Esophagus muscularis mucosa (tissue), 4 donors: ENCODE measurements at regions not wholly inside any gene's neighbourhood (a gene's known extent, or its start where the extent isn't known, plus 50 kb on each side); places are given as distances from the start of the nearest gene placed in this dataset.

ENCODE experiments used
- DNase-seq: peaks from one replicate; pipeline ENCODE4 v3.0.0-alpha.2; 2017; ENCODE audit errors: extremely low spot score
- H3K27ac ChIP-seq, 4 donors: fragments of 200-600 bp; sonication (generic); replicated peaks in 1 of 4; 1 replicate in 3 of 4; 2 replicates in 1 of 4; pipeline ENCODE4 v1.5.1; 2016 to 2019; ENCODE audit warnings: mild to moderate bottlenecking in 1 of 4
- H3K27me3 ChIP-seq, 4 donors: fragments of 200-600 bp; sonication (generic); one replicate each; pipeline versions ENCODE4 v1.5.1 to v1.6.0; 2016 to 2019
- H3K36me3 ChIP-seq, 4 donors: fragments of 200-600 bp; sonication (generic); one replicate each; pipeline ENCODE4 v1.5.1; 2016 to 2019
- H3K4me1 ChIP-seq, 4 donors: fragments of 200-600 bp; sonication (generic); one replicate each; pipeline ENCODE4 v1.5.1; 2016 to 2019
- H3K4me3 ChIP-seq, 4 donors: fragments of 200-600 bp; sonication (generic); 1 replicate in 2 of 4; 2 replicates in 2 of 4; pipeline ENCODE4 v1.5.1; 2016 to 2019; ENCODE audit warnings: mild to moderate bottlenecking in 4 of 4, moderate library complexity in 1 of 4
- H3K9me3 ChIP-seq, 4 donors: fragments of 200-600 bp; sonication (generic); 1 replicate in 3 of 4; 2 replicates in 1 of 4; pipeline ENCODE4 v1.5.1; 2016 to 2019
- EP300 ChIP-seq: sonication (generic); formaldehyde crosslinking; IDR thresholded peaks from one replicate; pipeline ENCODE4 v1.6.1; 2017; ENCODE audit warnings: antibody characterized with exemption
- POLR2A ChIP-seq: fragments of 450-650 bp; IDR thresholded peaks from one replicate; pipeline ENCODE4 v1.6.1; 2017; ENCODE audit warnings: antibody characterized with exemption, moderate library complexity, mild to moderate bottlenecking, low read depth
- POLR2AphosphoS5 ChIP-seq, 2 donors: sonication (generic); formaldehyde crosslinking; IDR thresholded peaks; one replicate each; pipeline ENCODE4 v1.6.1; 2017; ENCODE audit warnings: antibody characterized with exemption in 2 of 2
- WGBS: methylation state at CpG from one replicate; pipeline ENCODE4 v1.1.5; 2018; 5-methylcytosine and 5-hydroxymethylcytosine counted together
- intact Hi-C: fragments of 100-400 bp; cut with DNase I; formaldehyde crosslinking; loops from one replicate; pipeline ENCODE4 v1.15.1; 2023
- TF ChIP-seq, protein P1 (sequence below), 3 experiments: fragments of 200-600 bp in 2 of 3; fragments of 450-650 bp in 1 of 3; sonication (generic) in 2 of 3; IDR thresholded peaks; one replicate each; pipeline ENCODE4 v1.5.1; 2017 to 2019; ENCODE audit warnings: antibody characterized with exemption in 3 of 3, mild to moderate bottlenecking in 2 of 3, moderate library complexity in 1 of 3

DNA sequence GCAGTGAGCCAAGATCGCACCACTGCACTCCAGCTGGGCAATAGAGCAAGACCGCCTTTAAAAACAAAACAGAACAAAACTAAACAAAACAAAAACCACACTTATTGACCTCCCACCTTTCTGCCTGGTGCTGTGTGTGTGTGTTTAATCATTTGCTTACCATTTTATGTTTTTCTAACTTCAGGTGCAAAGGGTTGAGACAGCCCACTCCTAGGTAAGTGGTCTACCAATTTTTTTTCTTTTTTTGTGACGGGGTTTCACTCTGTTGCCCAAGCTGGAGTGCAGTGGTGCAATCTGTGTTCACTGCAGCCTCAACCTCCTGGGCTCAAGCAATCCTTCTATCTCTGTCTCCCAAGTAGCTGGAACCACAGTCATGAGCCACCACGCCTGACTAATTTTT is 65.8 kb downstream of the SALL1 start:
- Histone ChIP-seq H3K9me3 (no peaks in the 10 kb centered on the region), H3K4me1 (no peaks in the 10 kb centered on the region), H3K4me3 (no peak overlapping the region), H3K36me3 (no peaks in the 10 kb centered on the region), H3K27ac (no peak overlapping the region), H3K27me3 (peaks cover 0 to 11% (median 0%) of the 10 kb centered on the region in 4 donors)
- intact Hi-C loops = no loop called here
- WGBS = 92% methylated on average over 4 of the region's 4 CpGs
- DNase-seq = no peak
- TF ChIP-seq POLR2A = no peak
- no peak for TF ChIP-seq POLR2AphosphoS5 (IDR thresholded peaks at IDR 0.05)
- TF ChIP-seq, protein P1, sequence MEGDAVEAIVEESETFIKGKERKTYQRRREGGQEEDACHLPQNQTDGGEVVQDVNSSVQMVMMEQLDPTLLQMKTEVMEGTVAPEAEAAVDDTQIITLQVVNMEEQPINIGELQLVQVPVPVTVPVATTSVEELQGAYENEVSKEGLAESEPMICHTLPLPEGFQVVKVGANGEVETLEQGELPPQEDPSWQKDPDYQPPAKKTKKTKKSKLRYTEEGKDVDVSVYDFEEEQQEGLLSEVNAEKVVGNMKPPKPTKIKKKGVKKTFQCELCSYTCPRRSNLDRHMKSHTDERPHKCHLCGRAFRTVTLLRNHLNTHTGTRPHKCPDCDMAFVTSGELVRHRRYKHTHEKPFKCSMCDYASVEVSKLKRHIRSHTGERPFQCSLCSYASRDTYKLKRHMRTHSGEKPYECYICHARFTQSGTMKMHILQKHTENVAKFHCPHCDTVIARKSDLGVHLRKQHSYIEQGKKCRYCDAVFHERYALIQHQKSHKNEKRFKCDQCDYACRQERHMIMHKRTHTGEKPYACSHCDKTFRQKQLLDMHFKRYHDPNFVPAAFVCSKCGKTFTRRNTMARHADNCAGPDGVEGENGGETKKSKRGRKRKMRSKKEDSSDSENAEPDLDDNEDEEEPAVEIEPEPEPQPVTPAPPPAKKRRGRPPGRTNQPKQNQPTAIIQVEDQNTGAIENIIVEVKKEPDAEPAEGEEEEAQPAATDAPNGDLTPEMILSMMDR (IDR thresholded peaks at IDR 0.05) = no peak
- no peak for TF ChIP-seq EP300

DNA sequence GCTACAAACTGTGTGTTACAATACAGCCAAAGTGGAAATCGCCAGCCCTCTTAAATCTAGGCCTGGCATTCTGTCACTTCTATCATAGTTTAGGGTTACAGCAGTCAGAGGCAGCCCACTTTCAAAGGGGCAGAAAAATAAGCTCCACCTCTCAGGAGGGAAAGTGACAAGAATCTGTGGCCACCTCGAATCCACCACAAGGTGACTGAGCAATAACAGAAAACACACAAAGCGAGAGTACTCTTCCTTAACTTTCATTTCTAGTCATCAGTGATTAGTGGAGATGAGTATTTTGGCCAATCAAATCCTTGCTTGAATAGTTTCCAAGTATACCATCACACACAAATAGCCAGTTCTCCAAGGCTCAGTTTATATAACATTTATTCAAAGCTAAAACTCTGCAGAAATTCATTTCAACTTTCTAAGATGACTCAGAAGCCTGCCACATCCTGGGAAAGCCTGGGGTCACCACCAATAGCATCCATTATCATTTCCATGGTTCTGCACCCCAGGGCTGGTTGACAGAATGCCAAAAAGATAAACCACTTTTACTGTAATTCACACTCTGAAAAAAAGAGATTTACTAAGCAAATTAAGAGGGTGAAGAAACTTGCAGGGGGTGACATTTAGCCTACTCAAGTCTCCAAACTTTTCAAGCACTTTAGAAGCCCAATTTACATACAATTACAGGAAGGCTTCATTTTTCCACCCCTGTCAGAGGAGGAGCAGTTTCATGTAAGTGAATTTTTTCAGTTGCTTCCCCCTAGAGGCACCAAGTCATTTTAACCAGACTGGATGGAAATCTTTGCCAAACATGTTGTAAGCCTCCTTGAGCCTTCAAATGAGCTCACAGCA is 66.8 kb downstream of the SALL1 start:
- Histone ChIP-seq H3K27ac (no peak overlapping the region), H3K4me3 (no peak overlapping the region), H3K27me3 (peaks cover 0 to 7% (median 0%) of the 10 kb centered on the region in 4 donors), H3K36me3 (no peaks in the 10 kb centered on the region), H3K9me3 (no peaks in the 10 kb centered on the region), H3K4me1 (no peaks in the 10 kb centered on the region)
- WGBS = 75% methylated on average over 3 of the region's 3 CpGs
- DNase-seq = no peak
- TF ChIP-seq EP300 (no peak), POLR2A (no peak), POLR2AphosphoS5 (IDR thresholded peaks at IDR 0.05) (no peak)
- TF ChIP-seq, protein P1 (IDR thresholded peaks at IDR 0.05) = no peak
- intact Hi-C loops = no loop called here

DNA sequence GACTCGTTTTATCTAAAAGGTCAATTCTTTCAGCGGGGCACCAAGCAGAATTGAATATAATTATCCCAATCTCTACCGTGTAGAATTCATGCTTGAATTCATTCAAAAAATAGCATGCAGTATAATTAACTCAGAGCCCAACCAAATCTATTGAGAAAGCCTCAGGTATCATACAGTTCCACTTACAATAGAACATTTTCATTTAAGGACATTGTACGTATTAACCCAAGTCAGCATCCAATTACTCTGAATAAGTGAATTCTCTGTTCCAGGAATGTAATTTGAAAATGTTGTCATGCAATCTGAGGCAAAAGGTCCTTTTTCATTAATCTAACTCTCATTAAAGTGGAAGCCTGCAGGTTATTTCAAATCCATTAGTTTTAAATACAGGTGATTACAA is 78.5 kb downstream of the SALL1 start:
- DNase-seq = no peak
- 70% methylated on average over 4 of the region's 4 CpGs for WGBS
- intact Hi-C loops = no loop called here
- H3K9me3 ChIP-seq = peaks cover 0 to 4% (median under 1%) of the 10 kb centered on the region in 4 donors
- H3K27me3 ChIP-seq = peaks cover 0 to 16% (median 0%) of the 10 kb centered on the region in 4 donors
- H3K4me3 ChIP-seq = no peak overlapping the region
- H3K27ac ChIP-seq = no peak overlapping the region
- H3K36me3 ChIP-seq = no peaks in the 10 kb centered on the region
- no peaks in the 10 kb centered on the region for H3K4me1 ChIP-seq
- TF ChIP-seq POLR2AphosphoS5 (IDR thresholded peaks at IDR 0.05) = no peak
- TF ChIP-seq POLR2A = no peak
- TF ChIP-seq, protein P1 (IDR thresholded peaks at IDR 0.05) = no peak
- no peak for TF ChIP-seq EP300

DNA sequence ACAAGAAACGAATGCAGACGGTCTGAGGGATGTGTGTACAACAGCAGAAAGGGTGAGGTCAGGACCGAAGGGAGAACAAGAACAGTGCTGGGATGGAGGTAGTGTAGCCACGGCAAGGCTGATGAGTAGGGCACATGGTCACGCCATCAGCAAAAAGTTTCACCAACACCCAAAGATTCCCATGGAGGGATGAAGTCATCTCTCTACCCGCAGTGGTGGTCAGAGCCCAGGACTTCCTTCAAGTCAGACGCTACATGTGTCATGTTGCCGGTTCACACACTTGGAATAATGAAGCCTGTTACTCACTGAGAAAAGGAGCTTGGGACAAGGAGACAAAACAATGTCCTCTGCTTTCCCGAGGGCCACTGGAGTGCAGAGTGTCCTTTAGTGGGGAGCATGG is 79.7 kb downstream of the SALL1 start:
- Histone ChIP-seq H3K36me3 (no peaks in the 10 kb centered on the region), H3K27ac (no peak overlapping the region), H3K9me3 (no peaks in the 10 kb centered on the region), H3K4me3 (no peak overlapping the region), H3K27me3 (peaks cover 0 to 16% (median 0%) of the 10 kb centered on the region in 4 donors), H3K4me1 (no peaks in the 10 kb centered on the region)
- no peak for TF ChIP-seq EP300
- TF ChIP-seq POLR2A = no peak
- TF ChIP-seq, protein P1 (IDR thresholded peaks at IDR 0.05) = no peak
- no peak for DNase-seq
- intact Hi-C loops = no loop called here
- 79% methylated on average over 5 of the region's 9 CpGs for WGBS
